ENCODE measurements at regions not wholly inside any gene's neighbourhood (a gene's known extent, or its start where the extent isn't known, plus 50 kb on each side); places are given as distances from the start of the nearest gene placed in this dataset.

DNA sequence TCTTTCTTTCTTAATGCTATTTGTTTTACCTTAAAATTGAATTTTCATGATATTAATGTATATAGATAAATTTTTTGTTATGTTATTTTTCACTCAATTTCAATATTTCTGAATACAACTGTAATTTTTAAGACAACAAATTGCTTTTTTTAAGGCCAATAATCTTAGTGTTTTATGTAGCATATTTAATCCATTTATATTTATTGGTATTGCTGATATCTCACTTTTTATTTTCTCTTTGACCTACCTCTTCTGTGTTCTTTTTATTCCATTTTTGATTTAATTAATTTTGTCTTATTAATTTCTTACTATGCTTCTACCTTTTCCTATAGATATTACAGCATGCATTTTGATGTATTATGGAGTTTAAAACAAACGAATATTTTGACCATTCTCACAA is 460.1 kb upstream of the AGA start:
- ChIA-PET CTCF (interaction anchor here (0.6 kb wide), 1 partner anchor 229 kb away, joined by 3 read pairs; no protein-coding TSS in a partner anchor), POLR2A (ENCODE audit: unreplicated experiment) (no interaction called here)
- Histone ChIP-seq H2AK5ac (ENCODE audit: low read depth, low read length) (no peak overlapping the region), H3K79me1 (ENCODE audit: low read depth in 1 of 2, low read length in 2 of 2) (no peaks in the 10 kb centered on the region), H2BK15ac (ENCODE audit: low read depth, low read length) (no peak overlapping the region), H2AFZ (replicated peaks; ENCODE audit: low read length, poor library complexity) (no peak overlapping the region), H3K9me1 (ENCODE audit: insufficient read depth, low read length) (no peaks in the 10 kb centered on the region), H4K91ac (ENCODE audit: insufficient read depth, low read depth, low read length) (no peak overlapping the region), H3K4me2 (ENCODE audit: low read depth, low read length) (no peak overlapping the region), H3K9ac (ENCODE audit: low read depth, low read length) (no peak overlapping the region), H4K20me1 (ENCODE audit: insufficient read depth, low read length) (no peaks in the 10 kb centered on the region), H3K4me3 (ENCODE audit: insufficient read depth, low read depth, low read length) (no peak overlapping the region), H3K4me1 (ENCODE audit: control insufficient read depth, insufficient read depth, low read length) (no peaks in the 10 kb centered on the region), H2AK9ac (replicated peaks; ENCODE audit: low read depth, low read length, poor library complexity) (no peak overlapping the region), H2BK20ac (ENCODE audit: low read depth, low read length) (no peak overlapping the region), H3K23ac (ENCODE audit: low read depth, low read length) (no peak overlapping the region), H3K56ac (ENCODE audit: extremely low read depth, insufficient read depth, low read length) (no peak overlapping the region), H3K36me3 (ENCODE audit: control insufficient read depth, insufficient read depth, low read length) (no peaks in the 10 kb centered on the region), H3K4ac (ENCODE audit: low read depth, low read length) (no peak overlapping the region), H3K27me3 (ENCODE audit: control insufficient read depth, insufficient read depth, low read length) (no peaks in the 10 kb centered on the region), H3K9me3 (ENCODE audit: control insufficient read depth, insufficient read depth, low read length) (no peaks in the 10 kb centered on the region), H2BK120ac (ENCODE audit: low read depth, low read length) (no peak overlapping the region), H4K8ac (ENCODE audit: low read depth in 2 of 2, low read length in 2 of 2) (no peak overlapping the region), H3K27ac (ENCODE audit: insufficient read depth, low read length) (no peak overlapping the region), H2BK5ac (ENCODE audit: low read depth, low read length, poor library complexity, severe bottlenecking) (no peak overlapping the region), H3K18ac (ENCODE audit: low read depth, low read length) (no peak overlapping the region), H4K5ac (ENCODE audit: low read depth, low read length) (no peak overlapping the region), H3K14ac (replicated peaks; ENCODE audit: low read depth, low read length) (no peak overlapping the region)
- ATAC-seq (ENCODE audit: low read depth) (no peak), DNase-seq (no peak)
- TF ChIP-seq, protein P1, sequence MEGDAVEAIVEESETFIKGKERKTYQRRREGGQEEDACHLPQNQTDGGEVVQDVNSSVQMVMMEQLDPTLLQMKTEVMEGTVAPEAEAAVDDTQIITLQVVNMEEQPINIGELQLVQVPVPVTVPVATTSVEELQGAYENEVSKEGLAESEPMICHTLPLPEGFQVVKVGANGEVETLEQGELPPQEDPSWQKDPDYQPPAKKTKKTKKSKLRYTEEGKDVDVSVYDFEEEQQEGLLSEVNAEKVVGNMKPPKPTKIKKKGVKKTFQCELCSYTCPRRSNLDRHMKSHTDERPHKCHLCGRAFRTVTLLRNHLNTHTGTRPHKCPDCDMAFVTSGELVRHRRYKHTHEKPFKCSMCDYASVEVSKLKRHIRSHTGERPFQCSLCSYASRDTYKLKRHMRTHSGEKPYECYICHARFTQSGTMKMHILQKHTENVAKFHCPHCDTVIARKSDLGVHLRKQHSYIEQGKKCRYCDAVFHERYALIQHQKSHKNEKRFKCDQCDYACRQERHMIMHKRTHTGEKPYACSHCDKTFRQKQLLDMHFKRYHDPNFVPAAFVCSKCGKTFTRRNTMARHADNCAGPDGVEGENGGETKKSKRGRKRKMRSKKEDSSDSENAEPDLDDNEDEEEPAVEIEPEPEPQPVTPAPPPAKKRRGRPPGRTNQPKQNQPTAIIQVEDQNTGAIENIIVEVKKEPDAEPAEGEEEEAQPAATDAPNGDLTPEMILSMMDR (conservative IDR thresholded peaks at IDR 0.05; ENCODE audit: low read depth, low read length): no peak
- TF ChIP-seq RFX5 (IDR thresholded peaks at IDR 0.05; ENCODE audit: low read depth, low read length) (no peak), MXI1 (IDR thresholded peaks at IDR 0.05; ENCODE audit: borderline replicate concordance, low read depth, low read length) (no peak), NFE2L2 (IDR thresholded peaks at IDR 0.05; ENCODE audit: low read depth, low read length) (no peak), CHD1 (IDR thresholded peaks at IDR 0.05; ENCODE audit: low read depth, low read length) (no peak), RAD21 (IDR thresholded peaks at IDR 0.05; ENCODE audit: low read length) (no peak), MAZ (IDR thresholded peaks at IDR 0.05; ENCODE audit: borderline replicate concordance, low read depth, low read length) (no peak), CEBPB (IDR thresholded peaks at IDR 0.05; ENCODE audit: low read depth, low read length) (no peak), POLR2A (IDR thresholded peaks at IDR 0.05; ENCODE audit: low read depth, low read length) (no peak), FOS (IDR thresholded peaks at IDR 0.05; ENCODE audit: low read depth, low read length) (no peak), BHLHE40 (IDR thresholded peaks at IDR 0.05; ENCODE audit: low read depth, low read length) (no peak), SMC3 (IDR thresholded peaks at IDR 0.05; ENCODE audit: low read depth, low read length) (no peak)
- TF ChIP-seq, protein P2, sequence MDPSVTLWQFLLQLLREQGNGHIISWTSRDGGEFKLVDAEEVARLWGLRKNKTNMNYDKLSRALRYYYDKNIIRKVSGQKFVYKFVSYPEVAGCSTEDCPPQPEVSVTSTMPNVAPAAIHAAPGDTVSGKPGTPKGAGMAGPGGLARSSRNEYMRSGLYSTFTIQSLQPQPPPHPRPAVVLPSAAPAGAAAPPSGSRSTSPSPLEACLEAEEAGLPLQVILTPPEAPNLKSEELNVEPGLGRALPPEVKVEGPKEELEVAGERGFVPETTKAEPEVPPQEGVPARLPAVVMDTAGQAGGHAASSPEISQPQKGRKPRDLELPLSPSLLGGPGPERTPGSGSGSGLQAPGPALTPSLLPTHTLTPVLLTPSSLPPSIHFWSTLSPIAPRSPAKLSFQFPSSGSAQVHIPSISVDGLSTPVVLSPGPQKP (IDR thresholded peaks at IDR 0.05; ENCODE audit: borderline replicate concordance, low read depth, low read length): no peak
- TF ChIP-seq, protein P3, sequence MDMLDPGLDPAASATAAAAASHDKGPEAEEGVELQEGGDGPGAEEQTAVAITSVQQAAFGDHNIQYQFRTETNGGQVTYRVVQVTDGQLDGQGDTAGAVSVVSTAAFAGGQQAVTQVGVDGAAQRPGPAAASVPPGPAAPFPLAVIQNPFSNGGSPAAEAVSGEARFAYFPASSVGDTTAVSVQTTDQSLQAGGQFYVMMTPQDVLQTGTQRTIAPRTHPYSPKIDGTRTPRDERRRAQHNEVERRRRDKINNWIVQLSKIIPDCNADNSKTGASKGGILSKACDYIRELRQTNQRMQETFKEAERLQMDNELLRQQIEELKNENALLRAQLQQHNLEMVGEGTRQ (IDR thresholded peaks at IDR 0.05; ENCODE audit: low read depth, low read length): no peak
- intact Hi-C loops (cut with micrococcal nuclease) (no loop called here), in situ Hi-C loops (cut with MboI; ENCODE audit: low sequenced_read_pairs) (no loop called here), dilution Hi-C loops (cut with HindIII; ENCODE audit: low sequenced_read_pairs, unreplicated experiment) (no loop called here)
- no CpG with 5 or more reads among the region's 1 CpG for WGBS, 2 experiments (ENCODE audit: extremely low coverage in 2 of 2, insufficient read length in 1 of 2)
- no TSS peak for BruUV-seq (replicated peaks)

All from IMR-90 (cell line).